Stimulated activated CD4-positive, alpha-beta T cell treated with anti-CD3 and anti-CD28 coated beads, Interleukin-1b, Interleukin-23, amount 100 ng/mL, for 48 hours (primary cell): ENCODE measurements at regions not wholly inside any gene's neighbourhood (a gene's known extent, or its start where the extent isn't known, plus 50 kb on each side); places are given as distances from the start of the nearest gene placed in this dataset.

Source experiments
- DNase-seq: peaks from one replicate; pipeline ENCODE4 v3.0.0-alpha.2; 2020

- DNase-seq, result no peak
Measured at GRCh38 chr2:41084321-41084720, 632.4 kb upstream of the SLC8A1 start.

- no peak for DNase-seq
Measured at GRCh38 chr2:41087946-41088345, 636.1 kb upstream of the SLC8A1 start.

GRCh38 chr2:41101281-41101680, 649.4 kb upstream of the SLC8A1 start:
- no peak for DNase-seq

- no peak for DNase-seq
Measured at GRCh38 chr2:41109744-41110143, 657.9 kb upstream of the SLC8A1 start.

GRCh38 chr2:41111836-41112627, 660.1 kb upstream of the SLC8A1 start:
- DNase-seq, result no peak

- no peak for DNase-seq
Measured at GRCh38 chr2:41116106-41116797, 664.4 kb upstream of the SLC8A1 start.

GRCh38 chr2:41119489-41119888, 667.6 kb upstream of the SLC8A1 start:
- no peak for DNase-seq

GRCh38 chr2:41123341-41123740, 671.5 kb upstream of the SLC8A1 start:
- DNase-seq, result no peak

GRCh38 chr2:41127351-41127750, 675.5 kb upstream of the SLC8A1 start:
- no peak for DNase-seq

GRCh38 chr2:41129988-41130387, 678.1 kb upstream of the SLC8A1 start:
- no peak for DNase-seq

GRCh38 chr2:41137031-41137430, 685.1 kb upstream of the SLC8A1 start:
- DNase-seq, result no peak

GRCh38 chr2:41141146-41141791, 689.4 kb upstream of the SLC8A1 start:
- no peak for DNase-seq

GRCh38 chr2:41142478-41142877, 690.6 kb upstream of the SLC8A1 start:
- no peak for DNase-seq

- no peak for DNase-seq
Measured at GRCh38 chr2:41145066-41145465, 693.2 kb upstream of the SLC8A1 start.

GRCh38 chr2:41149054-41149453, 697.2 kb upstream of the SLC8A1 start:
- no peak for DNase-seq

- no peak for DNase-seq
Measured at GRCh38 chr2:41151746-41152145, 699.9 kb upstream of the SLC8A1 start.

GRCh38 chr2:41152318-41152717, 700.4 kb upstream of the SLC8A1 start:
- DNase-seq, result no peak

GRCh38 chr2:41160439-41160838, 708.5 kb upstream of the SLC8A1 start:
- no peak for DNase-seq

- no peak for DNase-seq
Measured at GRCh38 chr2:41167014-41167413, 715.1 kb upstream of the SLC8A1 start.

- no peak for DNase-seq
Measured at GRCh38 chr2:41169744-41170143, 717.9 kb upstream of the SLC8A1 start.

- no peak for DNase-seq
Measured at GRCh38 chr2:41170589-41170988, 718.7 kb upstream of the SLC8A1 start.

- no peak for DNase-seq
Measured at GRCh38 chr2:41180387-41180786, 728.5 kb upstream of the SLC8A1 start.

GRCh38 chr2:41182961-41183360, 731.1 kb upstream of the SLC8A1 start:
- no peak for DNase-seq
